Stimulated activated CD4-positive, alpha-beta T cell treated with anti-CD3 and anti-CD28 coated beads, TNF-alpha, amount 100 ng/mL, for 48 hours (primary cell): ENCODE measurements at regions not wholly inside any gene's neighbourhood (a gene's known extent, or its start where the extent isn't known, plus 50 kb on each side); places are given as distances from the start of the nearest gene placed in this dataset.
"Not testable (repeated sequence)": the region's sequence is repeated elsewhere in the genome, so short reads cannot be mapped to it uniquely, and the experiment has no call there.

ENCODE experiments used
- DNase-seq, 3 donors: peaks; one replicate each; pipeline ENCODE4 v3.0.0-alpha.2; 2020; ENCODE audit warnings: low read depth in 3 of 3

DNA sequence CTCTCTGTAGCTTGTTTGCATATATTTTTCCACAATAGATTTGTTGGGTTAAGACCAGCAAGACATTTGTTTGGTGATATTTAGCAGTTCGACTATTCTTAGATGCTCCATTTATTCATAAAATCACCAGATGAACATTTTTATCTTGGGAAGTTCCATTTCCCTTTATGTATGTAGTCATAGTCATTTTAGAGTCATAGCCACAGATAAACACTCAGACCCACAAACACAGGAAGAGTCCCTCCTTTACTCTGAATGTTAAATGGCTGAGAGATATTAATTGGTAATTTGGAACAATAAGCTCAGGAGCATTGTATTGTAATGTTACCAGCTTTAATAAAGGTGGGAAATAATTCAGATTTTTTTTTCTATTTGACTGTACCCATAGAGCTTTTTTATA lies 1608.7 kb downstream of the STIM2 start:
- DNase-seq, result no peak

- DNase-seq, result no peak
These were observed 1609.2 kb downstream of the STIM2 start for GRCh38 chr4:28469886-28470285.

- no peak for DNase-seq
These were observed 1614.7 kb downstream of the STIM2 start for GRCh38 chr4:28475381-28475780.

GRCh38 chr4:28479666-28480065 lies 1619.0 kb downstream of the STIM2 start:
- DNase-seq, result no peak

GRCh38 chr4:28481565-28481964 lies 1620.9 kb downstream of the STIM2 start:
- no peak for DNase-seq

DNA sequence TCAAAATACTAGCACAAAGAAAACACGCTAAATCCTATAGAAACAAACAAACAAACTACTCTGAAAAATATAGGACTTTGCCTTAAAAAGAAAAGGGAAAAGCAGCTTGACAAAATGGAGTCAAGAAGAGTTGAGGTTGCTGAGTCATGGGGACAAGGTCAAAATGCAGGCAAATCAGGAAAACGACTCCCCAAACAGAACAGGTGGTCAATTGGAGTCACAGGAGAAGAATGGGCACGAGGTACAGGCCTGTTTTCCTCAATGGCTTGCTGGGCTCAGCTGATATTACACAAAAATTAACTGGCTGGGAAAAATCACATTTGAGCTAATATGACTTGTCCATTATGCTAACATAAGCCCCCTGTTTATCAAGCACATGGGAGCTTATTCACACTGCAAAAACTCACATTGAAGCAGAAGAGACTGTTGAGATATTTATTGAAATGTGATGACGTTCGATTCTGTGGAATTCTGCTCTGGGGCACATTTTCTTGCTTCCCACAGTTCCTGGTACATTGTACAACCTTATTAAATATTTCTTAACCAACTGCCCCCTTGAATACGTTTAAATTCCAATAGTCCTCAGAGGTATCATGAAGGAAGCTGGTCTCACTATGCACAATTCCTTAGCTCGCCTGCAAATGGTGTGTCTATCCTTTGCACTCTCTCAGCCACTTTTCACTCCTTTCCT lies 1622.1 kb downstream of the STIM2 start:
- no peak for DNase-seq

DNA sequence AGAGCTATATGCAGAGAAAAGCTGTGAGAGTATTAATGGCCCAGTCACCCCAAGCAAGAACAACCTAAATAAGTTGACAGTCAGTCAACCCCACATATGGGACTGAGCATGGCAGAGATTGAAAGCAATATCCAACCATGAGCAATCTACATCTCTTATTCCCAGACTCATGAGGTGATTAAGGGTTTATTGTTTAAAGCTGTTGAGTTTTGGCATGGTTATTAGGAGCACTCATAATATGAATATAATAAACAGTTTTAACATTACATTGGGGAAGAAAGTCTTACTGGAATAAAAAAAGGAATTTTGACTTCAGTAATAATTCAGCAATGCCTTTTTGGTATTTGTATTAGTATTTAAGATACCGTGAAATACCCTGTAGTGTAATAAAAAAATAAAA lies 1627.4 kb downstream of the STIM2 start:
- DNase-seq, result no peak

GRCh38 chr4:28490669-28491068 lies 1630.0 kb downstream of the STIM2 start:
- no peak for DNase-seq

DNA sequence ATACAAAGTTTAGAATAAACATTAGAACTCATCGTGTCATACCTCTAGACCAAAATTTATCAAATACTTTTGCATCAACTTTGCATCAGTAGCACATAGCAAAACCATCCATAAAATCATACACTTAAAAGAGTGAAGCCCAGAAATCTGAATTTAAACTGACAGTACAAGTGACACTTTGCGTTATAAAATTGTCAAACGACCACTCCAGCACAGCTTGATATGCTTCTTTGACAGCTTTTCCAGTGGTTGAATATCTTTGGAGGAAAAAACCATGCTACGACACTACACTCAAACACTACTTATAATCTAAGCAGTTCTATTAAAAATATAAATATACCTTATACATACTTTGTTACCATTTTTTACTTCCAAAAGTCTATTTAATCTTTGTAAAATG lies 1644.4 kb downstream of the STIM2 start:
- no peak for DNase-seq

GRCh38 chr4:28508636-28509035 lies 1648.0 kb downstream of the STIM2 start:
- DNase-seq, result no peak

DNA sequence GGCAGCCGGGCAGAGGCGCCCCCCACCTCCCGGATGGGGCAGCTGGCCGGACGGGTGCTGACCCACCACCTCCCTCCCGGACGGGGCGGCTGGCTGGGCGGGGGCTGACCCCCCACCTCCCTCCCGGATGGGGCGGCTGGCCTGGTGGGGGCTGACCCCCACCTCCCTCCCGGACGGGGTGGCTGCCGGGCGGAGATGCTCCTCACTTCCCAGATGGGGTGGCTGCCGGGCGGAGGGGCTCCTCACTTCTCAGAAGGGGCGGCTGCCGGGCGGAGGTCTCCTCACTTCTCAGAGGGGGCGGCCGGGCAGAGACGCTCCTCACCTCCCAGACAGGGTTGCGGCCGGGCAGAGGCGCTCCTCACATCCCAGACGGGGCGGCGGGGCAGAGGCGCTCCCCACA lies 1654.1 kb downstream of the STIM2 start:
- not testable (repeated sequence) for DNase-seq

DNA sequence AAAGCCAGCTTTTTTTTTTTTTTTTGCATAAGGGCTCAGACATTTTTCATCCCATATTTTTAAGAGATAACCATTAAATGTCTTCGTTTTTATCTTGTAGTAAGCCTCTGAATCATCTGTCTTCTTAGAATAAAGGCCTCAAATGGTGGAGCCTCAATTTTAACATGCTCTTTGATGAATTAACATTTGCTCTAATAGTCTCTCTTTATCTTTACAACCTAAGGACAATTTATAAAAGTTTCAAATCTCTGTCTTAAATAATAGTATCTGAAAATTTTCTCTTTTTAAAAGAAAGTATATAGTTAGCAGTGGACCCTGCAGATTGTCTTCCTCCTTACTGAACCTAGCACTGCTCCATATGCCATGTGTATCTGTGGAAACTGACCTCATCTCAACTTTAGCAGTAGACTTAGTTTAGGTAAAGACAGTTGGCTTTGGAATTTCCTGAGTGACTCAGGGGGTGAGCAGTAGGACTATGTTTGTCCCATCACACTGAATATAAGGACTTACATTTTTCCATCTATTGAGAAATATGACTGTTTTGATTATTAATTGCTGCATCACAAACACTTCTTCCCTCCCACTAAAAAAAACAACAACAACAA lies 1658.0 kb downstream of the STIM2 start:
- DNase-seq, result no peak

GRCh38 chr4:28523681-28524190 lies 1663.1 kb downstream of the STIM2 start:
- DNase-seq, result no peak

GRCh38 chr4:28536124-28536523 lies 1675.5 kb downstream of the STIM2 start:
- DNase-seq, result no peak

DNA sequence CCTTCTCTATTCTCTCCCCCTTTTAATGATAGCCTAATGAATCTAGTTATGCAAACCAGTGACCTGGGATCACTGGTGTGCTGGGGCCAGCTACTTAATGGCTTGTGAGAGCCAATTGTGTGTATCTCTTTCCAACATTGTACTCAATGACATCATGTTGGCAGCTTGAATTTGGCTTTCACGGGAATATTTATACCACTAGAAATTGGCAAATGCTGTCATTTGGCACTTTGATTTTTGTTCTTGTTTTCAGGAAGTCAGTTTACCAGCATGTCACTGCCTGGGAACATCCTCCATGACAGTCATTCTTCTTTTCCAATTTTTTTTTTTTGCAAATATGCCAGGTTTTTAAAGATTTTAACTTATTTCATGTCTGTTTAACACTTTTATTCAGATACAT lies 1685.3 kb downstream of the STIM2 start:
- no peak for DNase-seq

GRCh38 chr4:28548136-28548535 lies 1687.5 kb downstream of the STIM2 start:
- no peak for DNase-seq

DNA sequence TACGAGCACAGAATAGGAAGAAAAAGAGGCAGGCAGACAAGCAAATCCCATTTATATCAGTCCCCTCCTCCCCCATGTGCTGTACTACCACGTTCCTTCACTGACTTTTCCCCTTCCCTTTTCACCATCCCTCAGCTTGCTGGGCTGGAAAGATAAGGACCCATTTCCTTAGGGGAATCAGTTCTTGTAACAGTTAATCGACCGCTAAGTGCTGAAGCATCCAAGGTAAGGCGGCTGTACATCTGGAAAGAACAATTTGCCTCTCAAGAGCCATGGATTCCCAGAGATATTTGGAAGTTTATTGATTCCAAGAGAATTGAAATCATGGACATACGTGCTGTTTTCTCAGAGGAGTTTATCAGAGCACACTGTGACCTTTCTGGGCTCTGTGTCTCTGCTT lies 1688.0 kb downstream of the STIM2 start:
- DNase-seq, result no peak

GRCh38 chr4:28555866-28556265 lies 1695.2 kb downstream of the STIM2 start:
- no peak for DNase-seq

GRCh38 chr4:28557755-28558154 lies 1697.1 kb downstream of the STIM2 start:
- DNase-seq, result no peak

DNA sequence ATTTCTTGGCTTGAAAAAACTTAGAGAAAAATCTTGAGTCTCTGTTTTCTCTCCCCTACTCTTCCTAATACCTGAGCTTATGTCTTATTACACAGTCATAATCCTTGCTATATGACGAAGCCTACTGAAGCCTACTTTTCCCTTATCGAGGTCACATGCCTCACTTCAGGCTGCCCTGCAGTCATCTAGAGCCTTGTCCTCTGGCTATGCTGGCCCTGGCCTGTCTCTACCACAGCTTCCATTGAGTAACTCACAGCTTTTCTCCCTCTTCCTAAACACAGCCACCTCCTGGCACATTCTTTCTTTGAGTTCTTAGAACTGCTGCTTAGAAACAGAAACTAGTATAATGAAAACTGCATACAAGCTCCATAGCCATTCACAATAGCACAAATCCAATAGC lies 1698.3 kb downstream of the STIM2 start:
- no peak for DNase-seq

GRCh38 chr4:28562913-28563312 lies 1702.3 kb downstream of the STIM2 start:
- no peak for DNase-seq

- no peak for DNase-seq
These were observed 1704.8 kb downstream of the STIM2 start for GRCh38 chr4:28565396-28565795.

- DNase-seq, result no peak
These were observed 1740.3 kb downstream of the STIM2 start for GRCh38 chr4:28600958-28601357.

GRCh38 chr4:28621591-28621990 lies 1761.0 kb downstream of the STIM2 start:
- no peak for DNase-seq
